ENCODE measurements at regions not wholly inside any gene's neighbourhood (a gene's known extent, or its start where the extent isn't known, plus 50 kb on each side); places are given as distances from the start of the nearest gene placed in this dataset.

GRCh38 chr5:91484662-91485061 lies 101.5 kb upstream of the ARRDC3 start:
- TF ChIP-seq EZH2 (IDR thresholded peaks at IDR 0.05; ENCODE audit: borderline replicate concordance, insufficient read depth, low read length, poor library complexity, severe bottlenecking) (no peak), POLR2AphosphoS5 (IDR thresholded peaks at IDR 0.05) (no peak), MXI1 (conservative IDR thresholded peaks at IDR 0.05; ENCODE audit: poor library complexity, severe bottlenecking) (no peak), REST (IDR thresholded peaks at IDR 0.05; ENCODE audit: borderline replicate concordance) (no peak), EP300 (conservative IDR thresholded peaks at IDR 0.05; ENCODE audit: poor library complexity, severe bottlenecking) (no peak), RAD21 (conservative IDR thresholded peaks at IDR 0.05) (no peak), TAF1 (IDR thresholded peaks at IDR 0.05; ENCODE audit: low read depth) (no peak), SMC3 (conservative IDR thresholded peaks at IDR 0.05; ENCODE audit: poor library complexity) (no peak)
- TF ChIP-seq, protein P1, sequence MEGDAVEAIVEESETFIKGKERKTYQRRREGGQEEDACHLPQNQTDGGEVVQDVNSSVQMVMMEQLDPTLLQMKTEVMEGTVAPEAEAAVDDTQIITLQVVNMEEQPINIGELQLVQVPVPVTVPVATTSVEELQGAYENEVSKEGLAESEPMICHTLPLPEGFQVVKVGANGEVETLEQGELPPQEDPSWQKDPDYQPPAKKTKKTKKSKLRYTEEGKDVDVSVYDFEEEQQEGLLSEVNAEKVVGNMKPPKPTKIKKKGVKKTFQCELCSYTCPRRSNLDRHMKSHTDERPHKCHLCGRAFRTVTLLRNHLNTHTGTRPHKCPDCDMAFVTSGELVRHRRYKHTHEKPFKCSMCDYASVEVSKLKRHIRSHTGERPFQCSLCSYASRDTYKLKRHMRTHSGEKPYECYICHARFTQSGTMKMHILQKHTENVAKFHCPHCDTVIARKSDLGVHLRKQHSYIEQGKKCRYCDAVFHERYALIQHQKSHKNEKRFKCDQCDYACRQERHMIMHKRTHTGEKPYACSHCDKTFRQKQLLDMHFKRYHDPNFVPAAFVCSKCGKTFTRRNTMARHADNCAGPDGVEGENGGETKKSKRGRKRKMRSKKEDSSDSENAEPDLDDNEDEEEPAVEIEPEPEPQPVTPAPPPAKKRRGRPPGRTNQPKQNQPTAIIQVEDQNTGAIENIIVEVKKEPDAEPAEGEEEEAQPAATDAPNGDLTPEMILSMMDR (IDR thresholded peaks at IDR 0.05; ENCODE audit: poor library complexity, severe bottlenecking), result no peak
